ENCODE measurements at regions not wholly inside any gene's neighbourhood (a gene's known extent, or its start where the extent isn't known, plus 50 kb on each side); places are given as distances from the start of the nearest gene placed in this dataset.

GRCh38 chrX:125203365-125203736, 116.3 kb upstream of the TEX13C start:
- TF ChIP-seq CTCF (IDR thresholded peaks at IDR 0.05) (no peak), POLR2A (IDR thresholded peaks at IDR 0.05) (no peak)

Data from esophagus squamous epithelium (tissue), 4 donors.